ENCODE measurements at regions not wholly inside any gene's neighbourhood (a gene's known extent, or its start where the extent isn't known, plus 50 kb on each side); places are given as distances from the start of the nearest gene placed in this dataset.

GRCh38 chr5:148880197-148880596 lies 53.8 kb downstream of the ADRB2 start:
- intact Hi-C loops (cut with micrococcal nuclease; ENCODE audit: unreplicated experiment), result no loop called here
- CTCF ChIA-PET (ENCODE audit: unreplicated experiment), result no interaction called here
- Histone ChIP-seq H3K79me2 (ENCODE audit: insufficient read depth, low read depth, low read length) (no peaks in the 10 kb centered on the region), H3K9me3 (ENCODE audit: low read length) (no peaks in the 10 kb centered on the region), H3K4me1 (ENCODE audit: insufficient read depth, low read length, poor library complexity, severe bottlenecking) (no peaks in the 10 kb centered on the region), H3K4me2 (ENCODE audit: low read length) (no peak overlapping the region), H3K27ac (ENCODE audit: low read depth, low read length, poor library complexity, severe bottlenecking) (no peak overlapping the region), H4K20me1 (ENCODE audit: insufficient read depth, low read length) (no peaks in the 10 kb centered on the region), H2AFZ (ENCODE audit: low read length) (no peak overlapping the region), H3K36me3 (ENCODE audit: insufficient read depth, low read length) (no peaks in the 10 kb centered on the region), H3K4me3 (ENCODE audit: low read depth, low read length, poor library complexity, severe bottlenecking) (no peak overlapping the region), H3K9me2 (ENCODE audit: insufficient read depth, low read length) (no peaks in the 10 kb centered on the region)
- TF ChIP-seq CTCF (conservative IDR thresholded peaks at IDR 0.05; ENCODE audit: low read length) (no peak), EZH2phosphoT487 (IDR thresholded peaks at IDR 0.05; ENCODE audit: borderline replicate concordance, low read depth, low read length) (no peak)
- POLR2A ChIA-PET, result interaction anchor here (0.6 to 0.9 kb wide), 2 partner anchors 82 to 188 kb away, joined by 3 read pairs; no protein-coding TSS in a partner anchor
- DNase-seq (ENCODE audit: low spot score), result no peak
- no TSS peak for BruUV-seq (replicated peaks)

GRCh38 chr5:148880696-148881095 lies 54.3 kb downstream of the ADRB2 start:
- ChIA-PET POLR2A (interaction anchor here (0.9 kb wide), 1 partner anchor 82 kb away, joined by 3 read pairs; no protein-coding TSS in a partner anchor), CTCF (ENCODE audit: unreplicated experiment) (no interaction called here)
- intact Hi-C loops (cut with micrococcal nuclease; ENCODE audit: unreplicated experiment), result no loop called here
- Histone ChIP-seq H3K4me1 (ENCODE audit: insufficient read depth, low read length, poor library complexity, severe bottlenecking) (no peaks in the 10 kb centered on the region), H3K79me2 (ENCODE audit: insufficient read depth, low read depth, low read length) (no peaks in the 10 kb centered on the region), H3K9me3 (ENCODE audit: low read length) (no peaks in the 10 kb centered on the region), H4K20me1 (ENCODE audit: insufficient read depth, low read length) (no peaks in the 10 kb centered on the region), H2AFZ (ENCODE audit: low read length) (no peak overlapping the region), H3K9me2 (ENCODE audit: insufficient read depth, low read length) (no peaks in the 10 kb centered on the region), H3K4me3 (ENCODE audit: low read depth, low read length, poor library complexity, severe bottlenecking) (no peak overlapping the region), H3K4me2 (ENCODE audit: low read length) (no peak overlapping the region), H3K27ac (ENCODE audit: low read depth, low read length, poor library complexity, severe bottlenecking) (no peak overlapping the region), H3K36me3 (ENCODE audit: insufficient read depth, low read length) (no peaks in the 10 kb centered on the region)
- BruUV-seq (replicated peaks), result no TSS peak
- DNase-seq (ENCODE audit: low spot score), result no peak
- no peak for TF ChIP-seq EZH2phosphoT487 (IDR thresholded peaks at IDR 0.05; ENCODE audit: borderline replicate concordance, low read depth, low read length)
- no peak for TF ChIP-seq CTCF (conservative IDR thresholded peaks at IDR 0.05; ENCODE audit: low read length)

GRCh38 chr5:148882332-148882731 lies 55.9 kb downstream of the ADRB2 start:
- Histone ChIP-seq H3K27ac (ENCODE audit: low read depth, low read length, poor library complexity, severe bottlenecking) (no peak overlapping the region), H4K20me1 (ENCODE audit: insufficient read depth, low read length) (no peaks in the 10 kb centered on the region), H3K4me1 (ENCODE audit: insufficient read depth, low read length, poor library complexity, severe bottlenecking) (no peaks in the 10 kb centered on the region), H3K79me2 (ENCODE audit: insufficient read depth, low read depth, low read length) (no peaks in the 10 kb centered on the region), H3K4me2 (ENCODE audit: low read length) (no peak overlapping the region), H3K9me2 (ENCODE audit: insufficient read depth, low read length) (no peaks in the 10 kb centered on the region), H2AFZ (ENCODE audit: low read length) (no peak overlapping the region), H3K36me3 (ENCODE audit: insufficient read depth, low read length) (no peaks in the 10 kb centered on the region), H3K9me3 (ENCODE audit: low read length) (no peaks in the 10 kb centered on the region), H3K4me3 (ENCODE audit: low read depth, low read length, poor library complexity, severe bottlenecking) (no peak overlapping the region)
- TF ChIP-seq CTCF (conservative IDR thresholded peaks at IDR 0.05; ENCODE audit: low read length) (no peak), EZH2phosphoT487 (IDR thresholded peaks at IDR 0.05; ENCODE audit: borderline replicate concordance, low read depth, low read length) (no peak)
- DNase-seq (ENCODE audit: low spot score), result no peak
- ChIA-PET CTCF (ENCODE audit: unreplicated experiment) (no interaction called here), POLR2A (no interaction called here)
- no TSS peak for BruUV-seq (replicated peaks)
- intact Hi-C loops (cut with micrococcal nuclease; ENCODE audit: unreplicated experiment), result no loop called here

Measured in OCI-LY7 (cell line).